AG08396 (cell line): ENCODE measurements at regions not wholly inside any gene's neighbourhood (a gene's known extent, or its start where the extent isn't known, plus 50 kb on each side); places are given as distances from the start of the nearest gene placed in this dataset.
"Not testable (repeated sequence)": the region's sequence is repeated elsewhere in the genome, so short reads cannot be mapped to it uniquely, and the experiment has no call there.

ENCODE experiments used
- DNase-seq: peaks from one replicate; pipeline ENCODE4 v3.0.0; 2012; ENCODE audit warnings: low spot score, mixed read lengths

DNA sequence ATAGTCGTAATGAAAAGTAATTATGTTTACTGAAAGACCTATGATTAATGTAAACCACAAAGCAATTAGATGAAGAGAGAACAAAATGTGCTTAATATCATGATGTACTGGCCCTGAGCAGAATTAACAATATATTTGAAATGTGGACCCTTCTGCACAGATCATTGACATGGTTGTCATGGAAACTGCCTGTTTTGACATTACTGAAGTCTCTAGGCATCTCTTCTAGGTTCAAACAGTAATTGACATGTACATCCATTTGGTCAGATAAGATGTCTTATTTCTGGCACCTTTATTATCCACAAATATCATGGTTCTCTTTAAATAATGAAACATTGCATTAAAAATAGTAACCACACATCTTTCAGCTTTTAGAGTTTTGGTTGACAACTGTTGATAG lies 251.7 kb upstream of the GNPDA2 start:
- no peak for DNase-seq

DNA sequence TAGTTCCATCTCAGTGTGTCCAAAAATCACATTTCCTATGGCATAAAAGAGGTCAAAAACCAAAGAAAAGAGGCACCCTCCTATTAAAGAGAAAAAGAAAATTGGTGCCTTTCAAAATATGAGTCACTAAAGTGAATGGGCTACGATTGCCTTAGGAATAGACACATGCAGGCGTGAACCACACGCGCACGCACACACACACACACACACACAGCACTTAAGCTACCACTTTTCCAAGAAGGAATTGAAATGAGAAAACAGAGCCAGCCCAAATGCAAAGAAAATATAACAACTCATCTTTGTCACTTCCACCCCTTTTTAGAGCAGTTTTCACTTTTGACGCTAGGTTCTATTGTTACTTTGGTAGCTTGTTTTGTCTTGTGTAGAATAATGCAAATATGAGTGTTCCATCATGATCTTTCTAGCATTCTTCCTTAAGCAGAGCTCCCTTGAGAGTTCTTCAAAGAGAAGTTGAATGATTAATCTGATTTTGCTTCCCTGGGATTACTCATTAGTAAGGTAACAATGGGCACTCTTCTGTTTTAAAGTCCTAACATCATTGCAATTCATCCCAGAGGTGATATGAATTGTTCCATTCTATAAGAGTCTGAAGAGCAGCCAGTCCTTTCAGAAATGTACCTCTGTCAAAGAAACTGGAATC lies 239.2 kb upstream of the GNPDA2 start:
- DNase-seq = no peak

DNA sequence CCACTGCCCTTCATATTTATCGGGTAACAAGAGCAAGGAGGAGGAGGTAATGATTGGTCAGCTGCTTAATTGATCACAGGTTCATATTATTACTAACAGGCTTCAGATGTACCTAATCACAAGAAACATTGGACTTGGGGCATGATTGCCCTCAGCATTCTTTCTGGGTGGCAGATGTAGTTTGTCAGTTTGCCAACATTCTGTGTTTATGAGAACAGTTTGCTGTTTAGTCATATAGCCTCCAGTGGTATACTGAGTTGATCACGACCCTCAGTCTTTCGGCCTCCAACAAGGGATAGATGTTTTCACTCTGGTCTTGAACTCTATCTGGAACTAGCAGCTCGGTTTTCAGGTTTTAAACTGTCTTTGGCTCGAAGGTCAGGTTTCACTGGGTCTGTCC lies 237.7 kb upstream of the GNPDA2 start:
- not testable (repeated sequence) for DNase-seq

DNA sequence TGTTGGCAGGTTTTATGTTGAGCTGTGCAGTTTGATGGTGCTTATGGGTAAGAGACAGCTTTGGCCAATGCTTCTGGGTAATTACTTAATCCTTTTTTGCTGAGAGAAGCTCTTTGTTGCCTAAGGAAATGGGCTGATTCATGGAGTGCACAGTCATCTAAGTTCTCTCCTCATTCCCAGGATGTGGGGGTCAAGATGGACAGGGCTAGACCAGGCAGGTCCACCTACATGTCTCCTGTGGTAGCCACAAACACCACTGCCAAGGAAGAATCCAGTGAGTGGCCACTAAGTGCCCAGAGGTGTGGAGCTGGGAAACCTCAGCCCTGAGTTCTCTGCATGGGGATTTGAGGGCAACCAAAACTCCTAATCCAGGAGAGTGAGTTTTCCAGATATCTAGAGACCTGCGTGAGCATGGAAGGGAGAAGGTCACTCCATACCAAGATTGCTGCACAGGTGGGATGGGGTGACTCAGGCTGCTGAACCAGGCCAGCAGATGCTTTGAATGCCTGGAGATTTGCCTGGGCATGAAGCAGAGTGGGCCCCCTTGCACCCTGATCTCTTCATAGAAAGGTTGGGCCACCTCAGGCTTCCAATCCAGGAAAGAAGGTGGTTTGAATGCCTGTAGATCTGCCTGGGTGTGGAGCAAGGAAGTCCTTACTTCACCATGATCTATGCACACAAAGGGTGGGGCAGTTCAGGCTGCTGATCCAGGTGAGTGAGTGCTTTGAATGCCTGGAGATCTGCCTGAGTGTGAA lies 234.8 kb upstream of the GNPDA2 start:
- DNase-seq = no peak

DNA sequence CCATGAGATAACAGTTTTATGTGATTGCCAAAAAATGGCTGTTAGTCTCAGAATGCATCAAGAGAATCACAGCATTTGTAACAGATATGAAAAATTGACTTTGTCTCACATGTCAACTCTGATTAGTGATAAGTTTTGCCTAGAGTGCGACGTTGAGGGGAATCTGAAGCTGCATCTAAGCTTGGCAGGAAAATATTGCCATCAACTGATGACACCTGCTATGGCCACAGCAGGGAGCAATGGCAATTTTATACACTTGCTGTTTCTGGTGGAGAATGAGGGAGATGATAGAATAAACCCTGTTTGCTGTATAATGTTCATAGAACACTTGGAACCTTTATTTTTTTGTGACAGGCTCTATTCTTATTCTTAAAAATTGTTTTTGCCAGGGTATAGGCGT lies 205.4 kb upstream of the GNPDA2 start:
- no peak for DNase-seq

DNA sequence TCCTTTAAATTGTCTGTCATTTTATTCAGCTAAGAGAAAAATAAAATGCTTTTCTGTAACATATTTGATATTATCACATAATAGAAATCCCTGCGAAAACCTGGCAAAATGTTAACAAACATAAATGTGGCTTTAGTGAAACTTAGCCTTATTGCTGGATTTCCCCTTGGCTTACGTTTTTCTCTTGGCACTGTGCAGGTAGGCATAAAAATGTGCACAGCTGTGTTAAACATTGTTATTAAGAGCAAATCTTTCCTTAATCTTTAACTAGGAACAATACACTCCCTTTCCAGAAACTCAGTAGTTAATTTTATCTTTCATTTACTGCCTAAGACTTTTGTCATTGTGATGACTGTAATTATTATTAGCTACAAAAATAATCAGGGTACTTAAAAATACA lies 202.4 kb upstream of the GNPDA2 start:
- no peak for DNase-seq

DNA sequence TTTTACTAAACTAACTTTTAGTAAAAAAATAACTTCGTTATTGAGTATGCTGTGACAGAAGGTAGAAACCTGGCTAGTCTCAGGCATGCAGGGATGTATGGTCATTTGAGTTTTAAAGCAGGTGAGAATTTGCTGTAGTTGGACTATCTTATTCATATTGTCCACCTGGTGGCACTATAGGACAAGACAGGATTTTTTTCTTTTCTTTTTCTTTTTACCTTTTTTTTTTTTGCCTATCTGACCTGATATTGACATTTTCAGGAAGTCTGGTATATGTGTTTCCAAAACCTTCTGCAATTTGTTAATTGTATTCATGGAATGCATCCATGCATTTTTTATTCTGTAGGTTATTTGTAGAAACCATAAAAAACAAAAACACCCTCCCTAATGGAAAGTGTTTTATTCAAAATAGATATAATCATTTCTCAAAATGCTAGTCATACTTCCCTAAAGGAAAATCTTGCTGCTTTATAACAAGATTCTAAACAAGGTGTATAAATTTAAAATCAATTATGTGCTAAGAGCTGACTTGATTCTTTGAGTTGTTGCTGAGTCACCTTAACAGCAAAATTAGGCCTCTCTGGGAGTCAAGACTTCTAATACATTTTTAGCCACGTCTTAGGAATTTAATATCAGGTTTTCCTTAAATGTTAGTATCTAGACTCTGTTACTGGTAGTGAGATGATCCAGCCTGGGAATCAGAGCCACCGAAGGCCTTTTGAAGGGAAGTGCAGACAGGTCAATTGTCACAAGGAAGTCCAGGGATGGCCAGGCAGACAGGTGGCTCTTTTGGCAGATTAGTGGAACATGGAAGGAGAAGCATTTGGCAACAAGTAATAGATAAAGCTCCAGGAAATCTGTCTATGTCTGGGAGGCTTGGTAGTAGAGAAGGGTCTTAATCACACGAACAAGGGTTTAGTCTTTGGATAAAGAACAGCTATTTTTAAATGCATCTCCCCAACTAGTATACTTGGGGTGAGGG lies 201.3 kb upstream of the GNPDA2 start:
- DNase-seq = no peak

DNA sequence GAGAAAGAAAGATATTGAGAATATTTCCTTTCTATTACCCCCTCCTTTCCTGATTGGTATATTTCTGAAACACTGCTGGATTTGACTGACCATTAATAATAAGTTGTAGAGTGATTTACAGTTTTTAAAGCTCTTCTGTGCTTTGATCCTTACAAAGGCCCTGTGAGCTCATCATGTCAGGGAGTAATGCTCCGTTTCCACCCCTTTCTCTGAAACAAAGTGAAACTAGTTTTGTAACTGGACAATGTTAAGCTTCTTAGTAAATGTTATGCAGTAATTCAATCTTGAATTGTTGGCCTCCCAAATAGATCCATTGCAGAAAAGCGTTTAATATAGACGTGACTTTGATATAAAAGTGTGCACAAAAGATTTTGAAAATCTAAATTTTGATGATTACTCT lies 190.1 kb upstream of the GNPDA2 start:
- no peak for DNase-seq

DNA sequence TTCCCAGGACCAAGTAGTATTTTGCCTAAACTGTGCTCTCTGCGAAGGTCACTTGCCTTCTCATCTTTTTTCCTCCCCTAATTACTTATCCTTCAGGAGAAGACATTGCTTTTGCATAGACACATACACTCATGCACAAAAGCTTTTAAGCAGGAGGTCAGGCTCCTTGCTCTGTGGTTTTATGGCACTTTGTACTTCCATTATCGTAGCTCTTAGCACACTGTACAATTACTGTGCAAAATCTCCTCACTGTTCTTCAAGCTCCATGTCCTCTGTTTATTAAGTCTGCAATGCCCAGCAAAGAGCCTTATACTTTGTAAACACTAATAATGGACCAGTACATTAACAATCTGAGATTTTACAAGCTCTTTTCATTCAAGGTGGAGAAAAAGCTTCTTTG lies 188.4 kb upstream of the GNPDA2 start:
- DNase-seq = no peak

DNA sequence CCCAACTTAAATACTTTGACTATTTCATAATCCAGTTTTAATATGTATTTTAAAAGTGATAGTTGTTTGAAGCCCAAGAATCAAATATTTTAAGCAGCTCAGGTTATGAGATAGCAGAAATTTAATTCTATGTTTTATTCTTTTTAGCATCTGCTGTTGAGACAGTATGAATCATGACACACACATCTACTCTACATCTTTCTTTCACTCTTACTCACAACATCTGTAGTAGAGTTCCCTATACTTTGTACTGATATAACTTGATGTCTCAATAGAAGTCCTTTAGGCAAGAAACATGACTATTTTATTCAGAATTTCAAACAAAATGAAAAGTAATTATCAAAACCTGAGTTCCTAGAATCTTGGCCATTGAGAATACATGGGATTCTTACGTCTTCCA lies 187.9 kb upstream of the GNPDA2 start:
- DNase-seq = no peak

DNA sequence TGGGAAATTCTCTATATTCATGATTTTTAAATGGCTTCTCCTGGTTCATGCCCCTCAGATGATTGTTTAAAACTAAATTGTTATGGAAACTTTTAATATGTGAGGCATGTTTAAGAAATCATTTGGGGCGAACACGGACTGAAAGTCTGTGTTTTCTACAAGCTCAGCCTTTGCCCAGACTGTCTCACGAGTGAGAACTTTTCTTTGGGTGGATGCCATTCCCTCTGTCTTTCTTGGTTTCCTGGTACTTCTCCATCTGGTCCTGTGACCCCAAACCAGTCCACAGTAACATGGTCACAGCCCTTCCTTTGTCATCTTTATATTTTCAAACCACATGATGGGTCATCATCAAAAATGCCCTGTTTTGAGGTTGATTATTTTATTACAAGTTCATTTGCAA lies 186.6 kb upstream of the GNPDA2 start:
- DNase-seq = no peak

DNA sequence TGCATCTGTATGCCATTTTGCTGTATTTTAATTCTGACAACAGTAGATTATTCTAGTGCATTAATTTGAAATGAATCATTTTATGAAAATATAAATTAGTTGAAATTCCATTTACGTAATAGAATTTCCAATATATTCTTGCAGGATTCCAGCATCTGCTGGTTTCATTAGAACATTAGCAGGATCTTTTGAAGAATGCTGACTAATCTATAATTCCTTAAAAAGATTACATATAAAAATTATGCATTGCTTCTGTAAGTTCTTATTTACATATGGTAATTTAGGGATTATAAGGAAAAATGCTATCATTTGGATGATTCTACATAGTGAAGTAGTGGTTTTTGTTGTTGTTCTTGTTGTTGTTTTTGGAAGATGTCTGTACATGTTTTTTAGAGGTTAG lies 182.2 kb upstream of the GNPDA2 start:
- no peak for DNase-seq

DNA sequence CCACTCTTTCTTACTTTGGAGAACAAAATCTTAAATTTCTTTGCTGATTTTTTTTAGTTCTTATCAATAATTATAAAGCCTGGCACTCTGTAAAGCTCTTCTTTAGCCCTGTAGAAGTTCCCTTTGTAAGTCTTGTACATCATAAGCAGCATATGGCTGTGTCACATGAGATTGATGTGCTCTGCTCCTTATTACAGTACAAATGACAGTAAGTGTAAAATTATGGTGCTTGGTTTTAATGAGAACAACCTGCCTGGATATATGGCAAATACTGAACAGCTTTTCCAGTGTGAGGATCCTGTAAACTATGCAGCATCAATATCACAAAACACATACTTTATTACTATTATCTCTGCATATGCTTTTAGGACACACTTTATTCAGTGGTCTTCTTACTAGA lies 145.9 kb upstream of the GNPDA2 start:
- DNase-seq = no peak

DNA sequence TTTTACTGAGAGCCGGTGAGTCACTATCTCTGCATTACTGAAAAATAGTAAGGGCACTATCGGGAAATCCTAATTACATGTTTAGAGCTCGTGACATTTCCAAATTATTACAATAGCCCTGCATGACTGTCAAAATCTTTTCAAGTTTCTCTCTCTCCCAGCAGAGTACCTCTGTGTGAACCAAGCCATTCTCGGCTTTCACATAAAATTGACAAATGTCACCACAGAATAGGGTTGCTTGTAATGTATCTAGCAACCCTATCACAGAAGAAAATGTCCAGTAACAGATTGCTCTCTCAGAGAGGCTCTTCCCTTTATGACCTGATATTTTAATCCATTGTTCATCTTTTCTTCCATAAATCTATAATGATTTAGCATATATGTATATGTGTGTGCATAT lies 144.8 kb upstream of the GNPDA2 start:
- no peak for DNase-seq

DNA sequence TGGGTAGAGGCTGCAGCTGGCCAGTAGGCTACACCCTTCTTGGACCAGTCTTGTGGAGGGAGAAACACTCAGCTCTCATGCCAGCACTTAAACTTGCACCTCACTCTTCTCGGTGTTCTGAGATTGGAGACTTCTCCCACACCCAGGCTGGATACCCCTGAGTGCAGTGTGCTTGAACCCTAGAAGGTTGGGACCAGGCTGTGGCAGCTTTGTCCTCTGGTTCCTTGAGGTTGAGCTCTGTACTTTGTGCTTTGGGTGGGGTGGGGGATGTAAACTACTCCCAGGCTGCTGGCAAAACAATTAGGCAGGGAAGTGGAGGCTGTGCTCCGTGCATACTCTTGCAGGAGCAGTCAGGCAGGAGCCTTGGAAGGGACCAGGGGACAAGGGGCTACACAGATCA lies 143.6 kb upstream of the GNPDA2 start:
- no peak for DNase-seq

DNA sequence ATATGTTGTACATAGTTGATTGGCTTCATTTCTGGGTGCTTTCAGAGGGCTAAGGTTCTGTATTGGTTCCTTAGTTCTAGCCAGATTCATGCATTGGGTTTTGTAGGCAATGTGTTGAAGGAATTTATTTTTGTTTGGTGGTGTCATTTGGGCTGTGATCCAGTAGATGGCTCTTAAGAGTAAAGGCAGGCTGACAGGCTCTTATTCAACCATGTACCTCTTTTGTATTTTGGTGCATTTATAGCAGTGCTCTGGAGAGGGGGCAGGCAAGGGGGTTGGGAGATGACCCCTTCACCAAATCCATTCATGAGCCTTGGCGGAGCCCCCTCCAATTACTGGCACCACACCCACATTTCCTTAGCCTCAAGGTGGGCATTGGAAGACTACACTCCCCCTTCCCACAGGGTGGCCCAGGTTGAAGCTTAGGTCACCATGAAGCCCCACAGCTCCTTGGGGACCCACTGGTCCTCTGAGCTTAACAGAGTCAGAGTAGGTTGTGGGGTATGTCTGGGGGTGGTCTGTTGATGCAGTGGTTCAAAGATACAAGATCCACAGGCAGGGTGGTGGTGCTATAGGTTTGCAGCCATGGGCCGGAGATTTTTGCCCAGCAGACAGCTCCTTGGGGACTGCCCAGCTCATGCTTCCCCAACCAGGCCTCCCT lies 143.0 kb upstream of the GNPDA2 start:
- no peak for DNase-seq

DNA sequence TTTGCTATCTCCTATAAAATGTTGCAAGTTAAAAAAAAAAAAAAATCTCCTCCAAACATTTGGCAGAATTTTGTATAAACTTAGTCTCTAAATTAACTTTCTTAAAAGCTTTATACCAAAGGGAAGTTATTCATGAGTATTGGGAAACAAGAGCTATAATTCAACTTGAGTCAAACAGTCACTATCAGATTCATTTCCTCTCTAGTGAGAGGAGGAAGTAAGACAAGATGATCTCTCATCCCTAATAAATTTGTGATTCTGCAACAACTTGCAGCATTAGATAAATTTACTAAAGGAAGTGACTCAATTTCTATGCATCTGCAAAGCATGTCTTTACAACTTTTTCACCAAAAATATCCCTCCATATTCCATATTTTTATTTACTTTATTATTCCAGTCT lies 135.4 kb upstream of the GNPDA2 start:
- no peak for DNase-seq

DNA sequence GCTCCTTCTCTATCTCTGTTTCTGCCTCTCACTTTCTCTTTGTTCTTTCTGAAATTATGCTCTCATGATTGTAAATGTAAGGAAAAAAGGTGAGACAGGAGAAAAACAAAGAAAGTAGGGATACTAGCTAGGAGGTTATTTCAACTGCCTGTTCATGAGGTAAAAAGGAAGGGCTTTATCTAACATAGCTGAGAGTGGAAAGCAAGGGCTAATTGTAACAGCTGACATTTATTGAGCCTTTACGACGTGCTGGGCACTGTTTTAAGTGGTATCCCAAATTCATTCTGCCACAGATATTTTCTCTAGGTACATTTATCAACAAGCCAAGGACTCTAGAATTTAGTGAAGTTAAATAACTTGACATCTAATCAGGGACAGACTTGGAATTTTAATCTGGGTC lies 133.1 kb upstream of the GNPDA2 start:
- DNase-seq = no peak

DNA sequence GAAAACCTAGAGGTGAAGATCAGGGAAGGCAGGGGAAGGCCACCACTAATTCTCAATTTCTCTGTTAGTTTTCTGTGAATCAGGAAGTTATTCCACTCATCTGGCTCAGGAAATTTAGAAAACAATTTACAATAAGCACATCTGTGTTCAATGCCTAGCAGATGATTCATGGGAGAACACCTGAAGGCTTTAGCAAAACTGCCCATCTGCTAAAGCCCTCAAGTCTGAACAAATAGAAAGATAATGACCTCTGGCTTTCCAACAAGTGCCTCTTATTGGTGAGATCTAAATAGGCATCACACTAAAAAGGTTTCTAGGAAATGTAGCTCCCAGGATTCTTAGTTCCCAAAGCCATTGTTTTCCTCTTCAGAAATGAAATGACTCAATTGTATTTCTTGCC lies 122.1 kb upstream of the GNPDA2 start:
- DNase-seq = no peak

DNA sequence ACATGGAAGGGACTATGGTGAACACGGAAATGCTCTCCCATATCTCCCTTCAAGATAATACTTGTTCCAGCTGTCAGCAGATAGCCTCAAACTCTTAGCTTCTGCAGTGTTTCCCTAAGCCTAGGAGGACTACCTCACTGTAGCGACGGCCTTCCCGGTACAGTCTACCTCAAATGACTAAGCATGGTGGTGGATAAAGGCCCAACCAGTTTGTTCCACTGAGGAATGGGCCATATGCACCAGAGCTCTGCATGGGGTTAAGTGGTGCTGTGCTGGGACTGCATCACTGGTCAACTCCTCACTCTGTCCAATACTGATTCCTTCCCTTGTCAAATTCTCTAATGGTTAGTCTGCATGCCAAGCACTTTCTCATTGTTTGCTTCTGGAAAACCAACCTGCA lies 119.6 kb upstream of the GNPDA2 start:
- DNase-seq = no peak

DNA sequence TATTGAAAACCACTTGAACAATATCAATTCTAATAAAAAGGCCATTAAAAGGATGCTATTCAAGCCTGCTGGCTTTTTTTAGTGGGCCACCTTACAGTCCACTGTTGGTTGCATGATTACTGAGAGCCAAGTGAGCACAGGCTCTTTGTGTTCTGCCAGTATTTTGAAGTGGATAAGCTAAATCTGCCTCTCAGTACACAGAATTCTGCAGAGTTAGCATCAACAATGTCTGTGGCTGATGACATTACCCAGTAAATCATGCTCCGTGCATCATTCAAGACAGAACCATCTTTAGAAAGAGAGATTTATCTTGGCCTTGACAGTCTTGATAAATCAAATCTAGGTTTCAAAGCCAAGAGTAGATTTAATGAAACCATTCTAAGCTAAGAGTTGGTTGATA lies 119.0 kb upstream of the GNPDA2 start:
- no peak for DNase-seq

DNA sequence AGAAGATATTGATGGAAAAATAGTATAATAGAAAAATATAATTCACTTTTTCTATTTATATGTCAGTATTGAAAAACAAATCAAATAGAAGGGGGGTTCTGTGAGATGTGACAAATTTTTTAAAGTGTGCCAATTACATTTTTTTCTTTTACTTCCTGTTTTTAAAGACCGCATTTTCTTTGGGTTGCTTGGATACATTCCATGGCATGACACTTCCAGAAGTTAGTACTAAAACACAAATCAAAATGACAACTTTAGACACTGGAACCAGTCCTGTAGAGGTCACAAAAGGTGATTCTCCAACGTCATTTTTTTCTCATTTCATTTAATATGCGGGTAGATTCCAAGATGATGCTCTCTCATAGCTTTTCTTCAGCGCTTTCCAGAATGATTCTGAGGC lies 116.2 kb upstream of the GNPDA2 start:
- DNase-seq = no peak
